Panc1 (cell line): ENCODE measurements at regions not wholly inside any gene's neighbourhood (a gene's known extent, or its start where the extent isn't known, plus 50 kb on each side); places are given as distances from the start of the nearest gene placed in this dataset.

Experiments
- ATAC-seq: fragments of 200-7000 bp; cut with Tn5 transposase; 2 replicates; pipeline ENCODE4 v1.9.1; 2020; ENCODE audit warnings: mild to moderate bottlenecking, moderate library complexity
- BruUV-seq: library from RNA; stranded (reverse); fragments of 400-500 nt; replicated peaks from 2 replicates; lab custom pipeline; 2021; lab: Mats Ljungman, UMichigan
- CTCF ChIA-PET: fragments of 300-600 bp; sonication (Branson Sonifier 250); formaldehyde crosslinking; loops from one replicate; lab custom pipeline; 2022; ENCODE audit warnings: antibody characterized with exemption; lab: Charles Lee
- POLR2A ChIA-PET: fragments of 300-600 bp; sonication (Branson Sonifier 250); formaldehyde crosslinking; loops from one replicate; lab custom pipeline; 2022; ENCODE audit warnings: antibody characterized with exemption; lab: Charles Lee
- DNase-seq: peaks from one replicate; pipeline ENCODE4 v3.0.0-alpha.2; 2010; ENCODE audit warnings: low read depth, low spot score
- H3K27ac ChIP-seq: 2 replicates; pipeline ENCODE4 v1.5.1; 2011; ENCODE audit warnings: mild to moderate bottlenecking, low read length, inconsistent platforms
- H3K27me3 ChIP-seq: fragments of 200-500 bp; sonication (Bioruptor generic); 2 replicates; pipeline ENCODE4 v1.6.0; 2014; ENCODE audit warnings: low read length, inconsistent platforms; ENCODE audit not compliant: control insufficient read depth, insufficient read depth
- H3K36me3 ChIP-seq: fragments of 200-500 bp; sonication (Bioruptor generic); 2 replicates; pipeline ENCODE4 v1.5.1; 2014; ENCODE audit warnings: inconsistent platforms, mild to moderate bottlenecking, low read length, moderate library complexity; ENCODE audit not compliant: control insufficient read depth, insufficient read depth
- H3K4me1 ChIP-seq: 2 replicates; pipeline ENCODE4 v1.5.1; 2011; ENCODE audit warnings: inconsistent platforms, mild to moderate bottlenecking, low read length, moderate library complexity; ENCODE audit not compliant: control insufficient read depth, insufficient read depth
- H3K4me3 ChIP-seq, 2 experiments: 2 replicates each; pipeline ENCODE4 v1.5.1; 2011 to 2012; ENCODE audit warnings: low read depth in 2 of 2, low read length in 2 of 2, mild to moderate bottlenecking in 2 of 2, inconsistent platforms in 1 of 2, moderate library complexity in 1 of 2
- H3K9me3 ChIP-seq: fragments of 200-500 bp; sonication (Bioruptor generic); 2 replicates; pipeline ENCODE4 v1.5.1; 2014; ENCODE audit warnings: low read depth, mild to moderate bottlenecking, inconsistent platforms, low read length, moderate library complexity; ENCODE audit not compliant: control insufficient read depth, insufficient read depth
- CTCF ChIP-seq: fragments of 450-650 bp; IDR thresholded peaks from 2 replicates; pipeline ENCODE4 v1.5.1; 2017; ENCODE audit warnings: mild to moderate bottlenecking
- POLR2AphosphoS5 ChIP-seq: IDR thresholded peaks from 2 replicates; pipeline ENCODE4 v1.6.1; 2012; ENCODE audit warnings: mild to moderate bottlenecking, low read depth, low read length, moderate library complexity
- REST ChIP-seq, 2 experiments: IDR thresholded peaks; 2 replicates each; pipeline ENCODE4 v1.6.1; 2011 to 2012; ENCODE audit warnings: low read depth in 2 of 2, control low read depth in 1 of 2, low read length in 1 of 2, mild to moderate bottlenecking in 1 of 2, moderate library complexity in 1 of 2; ENCODE audit not compliant: insufficient read depth in 1 of 2
- SIN3A ChIP-seq: IDR thresholded peaks from 2 replicates; pipeline ENCODE4 v1.6.1; 2012; ENCODE audit warnings: low read depth, mild to moderate bottlenecking, low read length, moderate library complexity, borderline replicate concordance; ENCODE audit not compliant: insufficient read depth
- TCF7L2 ChIP-seq: IDR thresholded peaks from 2 replicates; pipeline ENCODE4 v1.6.1; 2011; ENCODE audit warnings: mild to moderate bottlenecking, low read depth, low read length, inconsistent platforms
- in situ Hi-C: cut with HindIII; loops from 2 replicates; pipeline ENCODE4 v1.10.0; 2016; ENCODE audit warnings: low sequenced_read_pairs, low pct_unique_long_range_greater_than_20kb
- intact Hi-C: fragments of 100-400 bp; cut with micrococcal nuclease; formaldehyde crosslinking; loops from one replicate; pipeline ENCODE4 v1.10.0; 2022; ENCODE audit not compliant: unreplicated experiment

GRCh38 chr14:29089849-29090248 is 323.3 kb downstream of the FOXG1 start:
- no peak for DNase-seq
- in situ Hi-C loops (no loop called here), intact Hi-C loops (no loop called here)
- H3K9me3 ChIP-seq = no peaks in the 10 kb centered on the region
- BruUV-seq = no TSS peak
- no peaks in the 10 kb centered on the region for H3K36me3 ChIP-seq
- no peaks in the 10 kb centered on the region for H3K4me1 ChIP-seq
- TF ChIP-seq TCF7L2 = no peak
- TF ChIP-seq CTCF = no peak
- TF ChIP-seq POLR2AphosphoS5 = no peak
- TF ChIP-seq SIN3A = no peak
- TF ChIP-seq REST (IDR thresholded peaks at IDR 0.05; ENCODE audit: insufficient read depth in 1 of 2, low read depth in 2 of 2, low read length in 1 of 2) = no peak
- H3K27me3 ChIP-seq = no peaks in the 10 kb centered on the region
- ATAC-seq = no peak
- no peak overlapping the region for H3K27ac ChIP-seq
- ChIA-PET POLR2A (no interaction called here), CTCF (no interaction called here)
- H3K4me3 ChIP-seq = no peak overlapping the region

GRCh38 chr14:29092121-29092520 is 325.5 kb downstream of the FOXG1 start:
- no peak for TF ChIP-seq POLR2AphosphoS5
- no peak for TF ChIP-seq REST (IDR thresholded peaks at IDR 0.05; ENCODE audit: insufficient read depth in 1 of 2, low read depth in 2 of 2, low read length in 1 of 2)
- no peak for TF ChIP-seq SIN3A
- no peak for TF ChIP-seq CTCF
- no peak for TF ChIP-seq TCF7L2
- ChIA-PET CTCF (no interaction called here), POLR2A (no interaction called here)
- ATAC-seq = no peak
- no peaks in the 10 kb centered on the region for H3K27me3 ChIP-seq
- no peaks in the 10 kb centered on the region for H3K4me1 ChIP-seq
- no peaks in the 10 kb centered on the region; the same call in 1 of the 2 replicates for H3K9me3 ChIP-seq
- no peaks in the 10 kb centered on the region for H3K36me3 ChIP-seq
- intact Hi-C loops (no loop called here), in situ Hi-C loops (no loop called here)
- no TSS peak for BruUV-seq
- no peak for DNase-seq
- H3K27ac ChIP-seq = no peak overlapping the region
- no peak overlapping the region for H3K4me3 ChIP-seq
